Suprapubic skin (tissue), 4 donors: ENCODE measurements at regions not wholly inside any gene's neighbourhood (a gene's known extent, or its start where the extent isn't known, plus 50 kb on each side); places are given as distances from the start of the nearest gene placed in this dataset.

ENCODE experiments used
- DNase-seq, 2 donors: peaks; one replicate each; pipeline ENCODE4 v3.0.0-alpha.2; 2019; ENCODE audit warnings: low spot score in 2 of 2
- H3K27ac ChIP-seq: fragments of 200-600 bp; sonication (generic); one replicate; pipeline ENCODE4 v1.5.1; 2019
- H3K27me3 ChIP-seq: fragments of 200-600 bp; sonication (generic); one replicate; pipeline ENCODE4 v1.5.1; 2019
- H3K36me3 ChIP-seq: fragments of 200-600 bp; sonication (generic); one replicate; pipeline ENCODE4 v1.5.1; 2019
- H3K4me1 ChIP-seq: fragments of 200-600 bp; sonication (generic); one replicate; pipeline ENCODE4 v1.5.1; 2019
- H3K4me3 ChIP-seq: fragments of 200-600 bp; sonication (generic); one replicate; pipeline ENCODE4 v1.5.1; 2019; ENCODE audit warnings: mild to moderate bottlenecking
- H3K9me3 ChIP-seq: fragments of 200-600 bp; sonication (generic); one replicate; pipeline ENCODE4 v1.5.1; 2019
- CTCF ChIP-seq, 2 donors: fragments of 200-600 bp in 1 of 2; fragments of 450-650 bp in 1 of 2; sonication (generic) in 1 of 2; IDR thresholded peaks; one replicate each; pipeline ENCODE4 v1.5.1; 2016 to 2019; ENCODE audit warnings: antibody characterized with exemption in 2 of 2, mild to moderate bottlenecking in 1 of 2, moderate library complexity in 1 of 2
- EP300 ChIP-seq: sonication (generic); formaldehyde crosslinking; IDR thresholded peaks from one replicate; pipeline ENCODE4 v1.6.1; 2017; ENCODE audit warnings: antibody characterized with exemption
- POLR2A ChIP-seq, 2 donors: fragments of 450-650 bp; IDR thresholded peaks; one replicate each; pipeline ENCODE4 v1.6.1; 2017; ENCODE audit warnings: antibody characterized with exemption in 2 of 2, mild to moderate bottlenecking in 2 of 2, moderate library complexity in 2 of 2
- POLR2AphosphoS5 ChIP-seq, 3 donors: sonication (generic); formaldehyde crosslinking; IDR thresholded peaks; one replicate each; pipeline ENCODE4 v1.6.1; 2017; ENCODE audit warnings: antibody characterized with exemption in 3 of 3
- WGBS: methylation state at CpG from one replicate; pipeline ENCODE4 v1.1.5; 2018; 5-methylcytosine and 5-hydroxymethylcytosine counted together

GRCh38 chr1:163758977-163759670 lies 437.4 kb downstream of the NUF2 start:
- Histone ChIP-seq H3K27ac (no peak overlapping the region), H3K9me3 (peaks cover 2% of the 10 kb centered on the region), H3K4me1 (no peaks in the 10 kb centered on the region), H3K36me3 (no peaks in the 10 kb centered on the region), H3K27me3 (no peaks in the 10 kb centered on the region), H3K4me3 (no peak overlapping the region)
- TF ChIP-seq EP300 (no peak), CTCF (IDR thresholded peaks at IDR 0.05) (no peak), POLR2AphosphoS5 (IDR thresholded peaks at IDR 0.05) (no peak), POLR2A (IDR thresholded peaks at IDR 0.05) (no peak)
- 84% methylated on average over 3 of the region's 3 CpGs for WGBS
- DNase-seq = no peak

GRCh38 chr1:163761898-163762297 lies 440.1 kb downstream of the NUF2 start:
- no peak overlapping the region for H3K4me3 ChIP-seq
- no peak overlapping the region for H3K27ac ChIP-seq
- no peaks in the 10 kb centered on the region for H3K4me1 ChIP-seq
- no peak for DNase-seq
- H3K36me3 ChIP-seq = no peaks in the 10 kb centered on the region
- H3K9me3 ChIP-seq = peaks cover 6% of the 10 kb centered on the region
- H3K27me3 ChIP-seq = no peaks in the 10 kb centered on the region
- TF ChIP-seq CTCF (IDR thresholded peaks at IDR 0.05) (no peak), EP300 (no peak), POLR2A (IDR thresholded peaks at IDR 0.05) (no peak)
- 27% methylated on average over 3 of the region's 3 CpGs for WGBS

- no peak for DNase-seq
- TF ChIP-seq EP300 = no peak
- TF ChIP-seq POLR2AphosphoS5 (IDR thresholded peaks at IDR 0.05) = no peak
- TF ChIP-seq POLR2A (IDR thresholded peaks at IDR 0.05) = no peak
- no peak for TF ChIP-seq CTCF (IDR thresholded peaks at IDR 0.05)
- Histone ChIP-seq H3K27me3 (no peaks in the 10 kb centered on the region), H3K4me3 (no peak overlapping the region), H3K9me3 (peaks cover 4% of the 10 kb centered on the region), H3K36me3 (no peaks in the 10 kb centered on the region), H3K4me1 (no peaks in the 10 kb centered on the region), H3K27ac (no peak overlapping the region)
- 75% methylated on average over 7 of the region's 7 CpGs for WGBS
These were observed 444.6 kb downstream of the NUF2 start for GRCh38 chr1:163766257-163766918.

- Histone ChIP-seq H3K4me3 (no peak overlapping the region), H3K4me1 (no peaks in the 10 kb centered on the region), H3K27ac (no peak overlapping the region), H3K9me3 (peaks cover 4% of the 10 kb centered on the region), H3K27me3 (no peaks in the 10 kb centered on the region), H3K36me3 (no peaks in the 10 kb centered on the region)
- WGBS = 67% methylated on average over 5 of the region's 5 CpGs
- DNase-seq = no peak
- TF ChIP-seq POLR2A (IDR thresholded peaks at IDR 0.05) = no peak
These were observed 446.8 kb downstream of the NUF2 start for GRCh38 chr1:163768576-163768975.

- H3K4me1 ChIP-seq = no peaks in the 10 kb centered on the region
- H3K27me3 ChIP-seq = no peaks in the 10 kb centered on the region
- TF ChIP-seq POLR2AphosphoS5 (IDR thresholded peaks at IDR 0.05) = no peak
- no peak for TF ChIP-seq EP300
- TF ChIP-seq POLR2A (IDR thresholded peaks at IDR 0.05) = no peak
- TF ChIP-seq CTCF (IDR thresholded peaks at IDR 0.05) = no peak
- no peak overlapping the region for H3K4me3 ChIP-seq
- H3K36me3 ChIP-seq = no peaks in the 10 kb centered on the region
- H3K9me3 ChIP-seq = peaks cover 4% of the 10 kb centered on the region
- no peak overlapping the region for H3K27ac ChIP-seq
- 46% methylated on average over 4 of the region's 4 CpGs for WGBS
- no peak for DNase-seq
These were observed 448.5 kb downstream of the NUF2 start for GRCh38 chr1:163770265-163770664.
